ENCODE measurements at regions not wholly inside any gene's neighbourhood (a gene's known extent, or its start where the extent isn't known, plus 50 kb on each side); places are given as distances from the start of the nearest gene placed in this dataset.
"Not testable (repeated sequence)": the region's sequence is repeated elsewhere in the genome, so short reads cannot be mapped to it uniquely, and the experiment has no call there.

DNA sequence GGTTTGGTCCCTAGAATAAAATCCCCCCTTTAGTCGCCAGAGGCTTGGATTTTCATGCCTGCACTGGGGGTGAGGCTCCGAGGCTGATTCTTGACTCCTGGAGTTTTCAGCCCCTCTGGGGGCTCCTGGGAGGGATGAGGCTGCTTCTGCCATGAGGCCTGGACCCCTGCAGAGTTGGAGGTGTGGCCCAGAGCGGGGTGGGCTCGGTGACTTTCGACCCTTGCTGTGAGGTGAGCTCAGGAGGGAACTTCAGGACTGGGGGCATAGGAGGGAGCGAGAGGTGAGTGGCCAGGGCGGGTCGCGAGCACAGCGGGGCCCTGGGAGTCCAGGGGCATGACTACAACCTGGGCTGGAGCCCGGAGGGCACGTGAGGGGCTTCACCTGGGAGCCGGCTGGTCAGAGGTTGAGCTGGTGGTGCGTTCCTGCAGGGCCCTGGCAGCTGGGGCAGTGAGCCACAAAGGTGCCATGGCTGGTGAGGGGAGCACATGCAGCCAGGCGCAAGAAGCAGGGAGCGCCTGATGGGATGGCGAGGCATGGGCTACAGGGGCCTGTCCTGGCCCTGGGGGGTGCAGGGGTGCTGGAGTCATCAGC is 168.2 kb downstream of the KIF26A start:
- DNase-seq: no peak

DNA sequence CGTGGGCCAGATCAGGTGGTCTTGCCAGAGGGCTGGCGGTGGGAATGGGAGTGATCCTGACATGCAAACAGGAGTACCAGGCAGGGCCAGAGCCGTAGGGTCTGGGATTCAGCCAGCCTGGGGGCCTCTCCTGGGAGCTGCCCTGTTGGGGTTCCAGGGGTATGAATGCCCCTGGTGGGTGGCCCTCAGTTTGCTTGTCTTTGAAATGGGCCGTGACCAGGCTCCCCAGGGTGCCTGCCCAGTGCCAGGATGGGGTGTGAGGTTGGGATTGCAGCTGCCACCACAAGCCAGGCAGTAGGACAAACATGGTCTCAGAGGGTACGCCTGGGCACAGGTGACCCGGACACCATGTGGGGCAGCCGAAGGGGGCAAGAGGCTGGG is 168.8 kb downstream of the KIF26A start:
- DNase-seq: no peak

DNA sequence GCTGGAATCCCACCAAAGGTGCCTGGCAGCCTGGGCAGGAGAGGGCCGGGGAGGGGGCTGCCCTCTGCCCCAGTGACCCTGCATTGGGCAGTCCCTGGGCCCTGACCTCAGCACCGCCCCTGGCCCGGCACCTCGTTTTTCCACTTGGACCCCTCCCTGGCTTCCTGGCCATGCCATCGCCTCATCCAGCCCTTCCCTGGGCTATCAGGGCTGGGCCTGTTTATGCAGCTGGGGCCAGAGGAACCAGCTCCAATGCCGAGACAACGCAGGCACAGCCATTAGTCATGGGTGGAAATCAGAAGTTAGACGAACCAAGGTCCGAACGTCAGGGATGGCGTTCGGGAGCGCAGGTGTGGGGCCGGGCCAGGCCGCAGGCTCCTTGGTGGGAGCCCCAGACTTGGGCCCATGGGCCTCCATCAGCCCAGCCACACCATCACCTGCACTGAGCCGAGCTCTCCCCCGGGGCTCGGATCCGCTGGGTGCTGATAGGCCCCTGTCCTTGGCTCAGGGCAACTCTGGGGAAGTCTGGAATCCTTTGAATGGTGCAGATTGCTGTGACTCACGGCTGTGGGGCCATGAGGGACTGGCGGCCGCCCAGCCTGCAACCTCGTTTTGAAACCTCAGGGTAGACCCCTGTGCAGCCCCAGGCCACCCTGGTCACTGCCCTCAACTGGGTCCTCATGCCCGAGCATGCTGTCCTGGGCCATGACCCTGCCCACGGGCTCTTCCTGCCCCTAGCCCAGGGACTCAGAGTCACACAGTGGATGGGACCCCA is 169.4 kb downstream of the KIF26A start:
- no peak for DNase-seq

DNA sequence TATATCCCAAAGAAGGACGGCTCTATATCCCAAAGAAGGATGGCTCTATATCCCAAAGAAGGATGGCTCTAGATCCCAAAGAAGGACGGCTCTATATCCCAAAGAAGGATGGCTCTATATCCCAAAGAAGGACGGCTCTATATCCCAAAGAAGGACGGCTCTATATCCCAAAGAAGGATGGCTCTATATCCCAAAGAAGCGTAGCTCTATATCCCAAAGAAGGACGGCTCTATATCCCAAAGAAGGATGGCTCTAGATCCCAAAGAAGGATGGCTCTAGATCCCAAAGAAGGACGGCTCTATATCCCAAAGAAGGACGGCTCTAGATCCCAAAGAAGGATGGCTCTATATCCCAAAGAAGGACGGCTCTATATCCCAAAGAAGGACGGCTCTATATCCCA is 170.1 kb downstream of the KIF26A start:
- not testable (repeated sequence) for DNase-seq

DNA sequence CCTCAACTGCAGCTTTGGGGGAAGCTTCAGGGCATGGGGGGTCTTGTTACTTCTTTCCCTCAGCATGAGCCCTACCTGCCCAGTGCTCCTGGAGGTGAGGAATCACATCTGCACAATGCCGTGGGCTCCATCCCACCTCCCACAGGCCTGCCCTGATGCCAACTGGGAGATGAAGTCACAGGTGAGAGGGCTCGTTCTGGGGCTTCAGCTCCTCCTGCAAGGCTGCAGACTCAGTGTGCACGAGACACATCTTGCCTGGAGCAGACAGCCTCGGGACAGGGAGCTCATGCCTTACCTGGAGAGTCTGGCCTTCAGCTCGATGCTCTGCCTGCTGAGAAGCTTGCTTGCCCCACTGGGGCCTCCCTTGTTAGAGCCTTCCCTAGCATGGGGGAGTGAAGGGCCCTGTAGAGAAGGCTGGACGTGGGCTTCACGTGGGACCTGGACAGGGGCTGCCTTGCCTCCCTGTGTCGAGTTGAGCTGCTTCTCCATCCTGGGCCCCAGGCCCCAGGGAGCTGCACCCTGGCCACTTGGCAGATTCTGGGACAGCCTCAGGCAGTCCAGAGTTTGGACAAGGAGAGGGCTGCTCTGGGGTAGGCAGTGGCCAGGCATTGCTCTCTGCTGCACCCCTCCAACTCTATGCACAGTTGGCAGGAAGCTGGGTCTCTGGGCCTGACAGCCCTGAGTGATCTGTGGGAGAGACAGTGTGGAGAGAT is 171.4 kb downstream of the KIF26A start:
- DNase-seq: no peak

- DNase-seq: no peak
Observed at GRCh38 chr14:104311358-104311757, 173.0 kb downstream of the KIF26A start.

- no peak for DNase-seq
Observed at GRCh38 chr14:104313674-104314073, 175.3 kb downstream of the KIF26A start.

- no peak for DNase-seq
Observed at GRCh38 chr14:104314251-104314941, 176.0 kb downstream of the KIF26A start.

DNA sequence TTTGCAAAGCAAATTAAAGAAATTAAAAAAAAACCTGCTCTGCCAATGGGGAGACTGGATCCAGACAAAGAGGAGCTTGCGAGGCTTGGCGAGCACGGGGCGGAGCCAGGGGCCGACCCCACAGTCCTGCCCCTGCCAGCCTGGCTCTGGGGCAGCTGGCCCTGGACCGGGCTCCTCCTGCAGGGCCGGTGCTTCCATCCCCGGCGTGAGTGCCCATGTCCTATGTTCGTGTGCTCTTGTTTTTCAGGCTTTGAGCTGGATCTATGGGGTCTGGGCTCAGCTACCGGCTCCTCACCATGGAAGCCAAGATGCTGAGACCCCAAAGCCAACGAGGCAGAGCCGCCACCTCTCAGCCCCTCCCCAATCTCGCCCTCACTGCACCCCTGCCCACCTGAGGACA is 176.8 kb downstream of the KIF26A start:
- no peak for DNase-seq

- no peak for DNase-seq
Observed at GRCh38 chr14:104315625-104316024, 177.2 kb downstream of the KIF26A start.

- DNase-seq: no peak
Observed at GRCh38 chr14:104316121-104316722, 177.8 kb downstream of the KIF26A start.

GRCh38 chr14:104316723-104317491 is 178.5 kb downstream of the KIF26A start:
- DNase-seq: no peak

DNA sequence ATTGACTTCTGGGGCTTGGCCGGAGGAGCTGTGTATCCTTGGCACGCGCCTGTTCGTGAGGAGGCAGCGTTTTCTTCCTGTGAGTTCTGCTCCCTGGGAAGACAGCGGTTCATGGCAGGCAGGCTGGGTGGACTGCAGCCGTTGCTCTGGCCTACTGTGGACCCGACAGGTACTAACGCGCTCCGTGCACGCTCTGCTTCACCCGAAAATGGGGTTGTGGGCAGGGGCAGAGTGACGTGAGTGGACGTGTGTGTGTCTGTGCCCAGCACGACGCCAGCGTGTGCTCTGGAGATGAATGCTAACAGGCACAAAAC is 179.1 kb downstream of the KIF26A start:
- DNase-seq: no peak

GRCh38 chr14:104317975-104318557 is 179.7 kb downstream of the KIF26A start:
- DNase-seq: no peak

DNA sequence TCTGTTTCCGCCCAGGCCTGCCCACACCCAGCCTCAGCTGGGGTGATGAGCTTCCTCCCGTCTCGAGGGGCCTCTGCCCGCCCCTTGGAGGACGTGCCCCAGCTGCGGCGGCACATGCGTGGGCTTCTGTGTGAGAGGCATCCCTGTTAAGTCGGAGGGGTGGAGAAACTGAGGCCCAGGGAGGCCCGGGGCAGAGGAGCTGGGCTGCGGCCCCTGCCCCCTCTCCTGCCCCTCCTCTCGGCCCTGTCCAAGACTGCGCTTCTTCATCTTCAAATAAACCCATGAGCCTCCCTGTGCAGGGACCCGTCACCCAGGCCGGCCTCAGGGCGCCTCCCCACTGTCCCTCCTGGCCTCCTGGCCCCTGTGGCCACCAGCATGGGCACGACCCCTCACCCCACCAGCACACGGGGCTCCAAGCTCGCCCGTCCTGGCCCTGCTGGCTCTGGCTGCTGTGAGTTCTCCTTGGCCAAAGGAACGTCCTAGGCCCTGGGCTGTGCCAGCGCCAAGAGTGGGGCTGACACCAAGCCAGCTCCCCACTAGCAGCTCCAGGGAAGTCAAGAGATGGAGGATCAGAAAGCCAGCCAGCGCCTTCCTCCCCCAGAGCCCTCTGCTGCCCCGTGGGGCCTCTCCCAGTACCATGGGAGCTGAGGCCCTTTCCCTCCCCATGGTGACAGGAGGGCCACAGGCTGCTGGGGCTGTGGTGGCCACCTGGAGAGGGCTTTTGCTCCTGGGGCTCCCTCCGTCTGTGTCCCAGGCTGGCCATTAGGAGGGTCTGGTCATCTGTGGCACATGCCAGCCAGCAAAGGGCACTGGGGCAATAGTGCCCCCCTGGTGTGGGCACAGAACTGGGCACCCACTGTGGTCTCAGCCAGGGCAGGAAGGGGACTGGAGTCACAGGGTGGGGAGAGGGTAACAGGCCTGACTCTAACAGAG is 180.4 kb downstream of the KIF26A start:
- no peak for DNase-seq

GRCh38 chr14:104319491-104320241 is 181.3 kb downstream of the KIF26A start:
- no peak for DNase-seq

- DNase-seq: no peak
Observed at GRCh38 chr14:104320611-104321086, 182.3 kb downstream of the KIF26A start.

DNA sequence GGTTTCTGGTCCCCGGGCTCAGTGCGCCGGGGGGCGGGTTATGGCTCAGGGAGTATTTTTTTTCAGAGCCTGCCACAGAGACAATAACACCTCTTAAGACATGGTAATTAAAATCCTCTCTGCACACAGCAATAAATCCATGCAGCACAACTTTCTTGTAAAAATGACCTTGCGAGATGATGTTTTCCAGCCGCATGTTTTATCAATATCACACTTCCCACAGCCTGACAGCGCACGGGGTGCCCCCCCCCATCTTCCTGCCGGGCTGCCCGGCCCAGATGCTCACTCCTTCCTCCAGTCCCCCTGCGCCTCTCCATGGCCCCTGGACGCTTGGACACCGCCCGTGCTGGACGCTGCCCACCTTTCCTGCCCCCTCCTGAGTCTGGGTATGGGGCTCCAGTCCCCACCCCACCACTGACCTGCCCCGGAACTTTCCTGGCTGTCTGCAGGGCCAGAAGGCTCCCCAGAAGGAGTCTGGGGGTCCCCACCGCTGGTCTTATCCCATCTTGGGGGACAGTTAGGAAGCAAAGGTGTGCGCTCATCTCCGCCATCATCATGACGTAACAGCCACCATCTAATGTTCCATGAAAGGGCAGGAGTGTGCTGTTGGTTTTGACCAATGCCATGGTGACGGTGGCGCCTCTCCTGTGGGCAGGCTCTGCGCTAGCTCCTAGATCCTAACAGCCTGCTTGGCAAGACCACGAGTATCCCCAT is 182.9 kb downstream of the KIF26A start:
- DNase-seq: no peak

DNA sequence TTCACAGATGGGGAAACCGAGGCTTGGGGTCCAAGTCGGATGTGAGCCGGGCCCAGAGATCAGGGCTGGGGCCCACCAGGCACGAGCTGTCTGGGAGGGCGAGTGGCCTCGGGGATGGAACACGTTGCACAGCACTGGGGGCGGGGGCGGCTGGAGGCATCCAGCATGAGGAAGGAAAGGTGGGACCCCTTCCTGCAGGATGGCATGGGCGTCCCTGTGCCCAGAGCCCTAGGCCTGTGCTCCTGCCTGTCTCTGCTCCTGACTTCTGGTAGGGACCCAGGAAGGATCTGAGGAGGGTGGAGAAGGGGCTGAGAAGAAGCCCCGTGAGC is 183.4 kb downstream of the KIF26A start:
- DNase-seq: no peak
